Kasumi-1 (cell line): ENCODE measurements at regions not wholly inside any gene's neighbourhood (a gene's known extent, or its start where the extent isn't known, plus 50 kb on each side); places are given as distances from the start of the nearest gene placed in this dataset.
"Not testable (repeated sequence)": the region's sequence is repeated elsewhere in the genome, so short reads cannot be mapped to it uniquely, and the experiment has no call there.

Experiments used
- DNase-seq, 2 experiments: peaks; one replicate each; lab custom pipeline; 2025; lab: John Stamatoyannopoulos, UW

DNA sequence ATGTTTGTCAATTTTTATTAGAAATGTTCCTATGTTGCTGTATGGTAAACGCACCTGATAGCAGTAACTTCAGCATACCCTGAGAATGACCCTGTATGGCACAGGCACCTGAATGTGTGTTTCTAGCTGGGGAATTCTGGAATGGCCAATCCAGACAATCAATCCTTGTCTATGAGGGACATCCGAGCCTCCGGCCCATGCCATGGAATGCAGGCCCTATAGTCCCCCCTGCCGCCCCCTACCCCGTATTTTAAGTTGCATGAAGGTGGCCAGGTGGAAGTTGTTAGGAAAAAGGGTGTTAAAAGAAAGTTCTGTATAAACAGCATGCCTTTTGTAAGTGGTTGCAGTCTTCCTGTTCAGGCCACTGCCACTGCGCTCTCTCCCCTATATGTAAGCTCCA, 595.9 kb downstream of the DSC3 start:
- no peak for DNase-seq

DNA sequence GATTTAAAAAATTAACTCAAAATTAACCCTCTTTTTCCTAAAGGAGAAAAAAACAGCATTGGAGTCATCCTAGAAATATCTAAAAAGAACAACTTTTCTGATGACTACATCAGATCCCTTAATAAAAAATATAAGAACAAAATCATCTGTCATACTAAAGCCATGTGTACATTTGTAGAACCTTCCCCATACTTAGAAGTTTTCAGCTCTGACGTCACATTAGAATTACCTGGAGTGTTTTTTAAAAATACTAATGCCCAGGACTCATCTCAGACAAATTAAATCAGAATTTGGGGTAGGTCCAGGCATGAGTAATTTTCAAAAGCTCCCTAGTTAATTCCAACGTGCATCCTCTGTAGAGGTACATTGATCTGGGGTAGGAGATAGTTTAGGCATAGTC, 598.0 kb downstream of the DSC3 start:
- no peak for DNase-seq

DNA sequence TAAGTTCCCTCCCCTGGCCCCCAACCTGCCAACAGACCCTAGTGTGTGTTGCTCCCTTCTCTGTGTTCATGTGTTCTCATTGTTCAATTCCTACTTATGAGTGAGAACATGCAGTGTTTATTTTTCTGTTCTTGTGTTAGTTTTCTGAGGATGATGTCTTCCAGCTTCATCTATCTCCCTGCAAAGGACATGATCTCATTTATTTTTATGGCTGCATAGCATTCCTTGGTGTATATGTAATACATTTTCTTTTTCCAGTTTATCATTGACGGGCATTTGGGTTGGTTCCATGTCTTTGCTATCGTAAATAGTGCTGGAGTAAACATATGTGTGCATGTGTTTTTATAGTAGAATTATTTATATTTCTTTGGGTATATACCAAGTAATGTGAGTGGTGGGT, 602.2 kb downstream of the DSC3 start:
- no peak for DNase-seq

DNA sequence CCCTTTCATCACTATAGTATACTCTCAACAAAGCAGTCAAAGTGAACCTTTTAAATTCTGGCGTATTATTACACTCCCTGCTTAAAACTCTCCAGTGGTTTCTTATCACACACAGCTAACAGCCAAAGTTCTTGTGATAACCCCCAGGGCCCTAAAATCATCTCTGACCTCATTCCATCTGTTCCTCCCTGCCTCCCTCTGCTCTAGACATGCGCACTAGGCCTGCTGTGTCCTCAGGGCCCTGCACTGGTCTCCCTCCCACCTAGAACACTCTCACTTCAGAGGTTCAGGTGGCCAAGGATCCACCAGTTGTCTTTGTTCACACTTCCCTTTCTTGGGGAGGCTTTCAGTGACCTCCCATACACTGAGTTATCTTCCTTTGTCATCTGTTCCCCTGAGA, 603.4 kb downstream of the DSC3 start:
- no peak for DNase-seq

DNA sequence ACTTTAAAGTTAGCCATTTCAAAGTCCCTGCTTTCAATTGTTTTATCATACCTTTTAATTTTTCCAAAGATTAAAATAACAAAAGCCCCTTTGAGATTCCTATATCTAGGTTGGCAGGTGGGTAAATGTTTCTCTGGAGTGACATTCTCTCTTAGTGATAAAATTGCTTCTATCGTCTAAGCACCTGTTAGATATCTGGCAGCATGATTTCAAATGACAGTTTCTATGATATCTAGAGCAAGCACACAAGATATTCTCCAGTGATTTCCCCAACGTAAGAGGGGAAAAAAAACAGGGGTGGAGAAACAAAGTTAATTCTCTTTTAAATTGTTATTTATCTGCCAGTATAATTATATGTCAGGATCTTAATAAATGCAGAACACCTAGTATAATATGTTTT, 610.2 kb downstream of the DSC3 start:
- DNase-seq = no peak

DNA sequence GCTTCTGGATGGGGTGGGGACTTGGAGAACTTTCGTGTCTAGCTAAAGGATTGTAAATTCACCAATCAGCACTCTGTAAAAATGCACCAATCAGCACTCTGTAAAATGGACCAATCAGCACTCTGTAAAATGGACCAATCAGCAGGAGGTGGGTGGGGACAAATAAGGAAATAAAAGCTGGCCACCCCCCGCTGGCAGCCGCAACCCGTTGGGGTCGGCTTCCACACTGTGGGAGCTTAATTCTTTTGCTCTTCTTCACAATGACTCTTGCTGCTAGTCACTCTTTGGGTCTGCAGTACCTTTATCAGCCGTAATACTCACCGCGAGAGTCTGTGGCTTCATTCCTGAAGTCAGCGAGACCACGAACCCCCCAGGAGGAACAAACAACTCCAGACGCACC, 623.1 kb downstream of the DSC3 start:
- DNase-seq = not testable (repeated sequence)

DNA sequence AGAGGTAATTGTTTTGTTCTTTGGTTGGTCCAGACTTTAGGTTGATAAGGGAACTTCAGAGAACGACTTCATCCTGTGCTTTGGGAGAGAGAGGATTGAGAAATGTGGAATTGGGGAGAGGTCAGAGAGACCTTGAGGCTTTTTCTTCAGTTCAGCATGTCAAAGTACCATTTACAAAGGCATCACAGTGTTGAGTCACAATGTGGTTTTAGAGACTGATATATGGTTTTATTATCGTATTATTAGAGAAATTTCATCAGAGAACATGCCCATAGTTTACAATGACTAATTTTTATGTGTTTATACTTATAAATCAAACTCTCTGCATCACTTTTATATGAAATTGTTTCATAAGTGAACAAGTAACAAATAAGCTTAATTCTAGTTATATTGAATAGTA, 626.6 kb downstream of the DSC3 start:
- DNase-seq = no peak

DNA sequence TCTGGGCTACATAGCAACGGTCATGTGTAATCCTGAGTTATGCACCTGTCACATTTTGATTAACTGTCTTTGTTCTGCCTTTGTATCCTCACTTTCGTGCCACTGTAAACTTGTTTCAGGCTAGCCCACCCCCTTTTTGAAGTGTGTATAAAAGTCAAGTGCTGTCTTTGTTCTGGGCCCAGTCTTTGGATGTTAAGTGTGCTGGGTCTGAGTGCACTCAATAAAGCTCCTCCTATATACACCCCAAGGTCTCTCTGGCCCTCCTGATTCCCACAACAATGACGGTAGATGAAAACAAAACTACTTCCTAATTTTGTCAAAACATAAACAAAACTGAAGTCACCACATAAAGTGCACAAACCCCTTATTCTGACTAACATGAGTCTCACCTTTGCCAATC, 633.4 kb downstream of the DSC3 start:
- DNase-seq = no peak

DNA sequence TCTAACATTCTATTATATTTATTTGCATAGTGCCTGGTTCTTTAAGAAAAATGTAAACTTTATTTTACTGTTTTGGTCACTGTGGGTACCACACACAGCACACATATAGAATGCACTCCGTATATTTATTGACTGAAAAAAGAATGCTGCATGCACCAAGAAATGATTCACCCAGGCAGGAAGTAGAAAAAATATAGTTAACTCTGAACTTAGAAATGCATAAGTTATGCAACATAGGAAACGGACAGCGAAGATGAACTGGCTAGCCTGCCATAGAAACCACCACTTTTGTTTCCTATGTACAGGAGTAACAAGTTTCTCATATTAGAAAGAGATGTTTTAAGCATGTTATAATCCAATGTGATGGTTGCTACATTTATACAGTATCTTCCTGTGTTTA, 635.8 kb downstream of the DSC3 start:
- peak; percentile 64 to 69 for DNase-seq

DNA sequence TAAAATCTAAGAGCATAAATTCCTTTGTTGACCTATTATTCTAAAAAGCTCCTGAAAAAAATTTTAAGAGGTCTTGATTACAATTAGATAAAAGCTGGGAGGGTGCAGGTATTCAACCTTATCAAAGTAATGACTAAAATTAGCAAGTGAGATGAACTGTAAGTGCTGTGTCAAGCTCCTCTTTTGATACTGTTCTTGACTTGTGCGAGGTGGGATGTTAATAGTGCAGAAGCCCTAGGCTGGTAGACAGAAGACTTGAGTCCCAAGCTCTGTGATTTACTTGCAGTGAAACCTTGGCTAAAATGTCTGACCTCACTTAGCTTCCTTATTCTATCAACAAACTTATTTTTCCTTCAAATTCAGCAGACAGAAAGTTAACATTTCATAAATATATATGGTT, 637.5 kb downstream of the DSC3 start:
- no peak for DNase-seq

DNA sequence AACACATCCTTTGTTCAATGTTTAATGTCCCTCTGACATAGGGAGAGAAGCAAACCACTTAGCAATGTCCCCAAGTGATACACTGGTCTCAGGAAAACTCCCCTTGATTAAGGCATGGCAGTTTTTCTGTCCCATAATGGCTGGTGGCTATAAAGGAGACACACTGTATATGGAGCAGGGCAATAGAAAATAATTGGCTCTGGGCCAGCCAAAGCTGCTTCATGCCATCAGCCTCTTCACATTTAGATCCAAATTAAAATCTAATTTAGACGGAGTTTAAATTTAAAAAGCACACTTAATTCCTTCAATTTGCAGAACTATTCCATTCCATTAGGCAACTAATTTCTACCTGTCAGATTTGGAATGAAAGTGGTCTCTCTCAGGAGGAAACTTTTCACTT, 638.1 kb downstream of the DSC3 start:
- DNase-seq = no peak

DNA sequence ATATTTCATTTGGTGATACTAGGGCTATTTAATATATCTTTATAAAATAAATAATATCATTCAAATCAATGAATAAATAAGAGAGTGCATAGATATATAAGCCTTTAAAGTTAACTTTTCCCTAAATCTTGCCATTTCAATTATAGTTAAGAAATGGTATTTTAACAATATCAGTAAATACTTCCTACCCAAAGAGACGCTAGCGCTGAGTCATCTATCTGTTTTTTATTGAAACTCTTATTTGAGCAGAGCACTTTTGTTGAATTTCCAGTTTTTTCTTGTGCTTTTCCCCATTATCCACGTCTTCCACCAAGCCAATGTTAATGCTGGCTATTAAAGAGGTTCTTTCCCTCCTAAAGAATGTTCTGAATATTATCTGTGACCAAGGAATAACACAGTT, 639.3 kb downstream of the DSC3 start:
- no peak for DNase-seq

DNA sequence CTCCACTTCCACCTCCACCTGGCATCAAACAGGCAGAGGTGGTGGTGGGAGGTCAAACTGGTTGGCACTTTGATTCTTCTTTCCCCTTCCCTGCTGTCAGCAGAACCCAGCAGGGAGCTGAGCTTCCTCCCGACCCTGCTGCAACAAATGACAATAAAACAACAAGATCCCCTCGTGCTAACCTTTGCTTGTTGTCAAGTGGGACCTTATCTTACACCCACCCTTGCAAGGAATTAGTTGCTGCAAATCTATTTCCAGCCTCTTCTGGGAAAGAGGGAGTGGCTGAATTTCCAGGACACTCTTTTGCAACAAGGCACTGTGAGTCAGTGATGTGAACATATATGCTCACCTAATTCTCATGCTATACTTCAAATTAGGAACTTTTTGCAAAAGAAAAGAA, 655.1 kb downstream of the DSC3 start:
- no peak for DNase-seq

DNA sequence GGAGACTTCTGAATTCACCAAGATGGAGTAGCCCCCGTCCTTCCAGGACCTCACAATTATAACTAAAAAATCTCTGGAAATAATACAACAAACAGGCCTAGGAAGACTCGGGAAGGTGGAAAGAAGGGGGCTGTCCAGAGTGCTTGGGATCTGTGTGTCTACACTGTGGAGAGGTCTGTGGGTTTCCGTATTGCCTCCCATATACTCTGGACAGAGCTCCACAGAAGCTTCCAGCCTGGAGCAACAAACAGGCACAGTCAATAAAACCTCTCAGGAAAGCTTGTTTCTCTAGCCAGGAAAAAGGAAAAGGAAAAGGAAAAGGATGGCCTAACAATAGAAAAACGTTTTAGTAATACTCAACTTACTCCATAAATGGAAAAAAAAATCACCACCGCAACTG, 655.9 kb downstream of the DSC3 start:
- no peak for DNase-seq

DNA sequence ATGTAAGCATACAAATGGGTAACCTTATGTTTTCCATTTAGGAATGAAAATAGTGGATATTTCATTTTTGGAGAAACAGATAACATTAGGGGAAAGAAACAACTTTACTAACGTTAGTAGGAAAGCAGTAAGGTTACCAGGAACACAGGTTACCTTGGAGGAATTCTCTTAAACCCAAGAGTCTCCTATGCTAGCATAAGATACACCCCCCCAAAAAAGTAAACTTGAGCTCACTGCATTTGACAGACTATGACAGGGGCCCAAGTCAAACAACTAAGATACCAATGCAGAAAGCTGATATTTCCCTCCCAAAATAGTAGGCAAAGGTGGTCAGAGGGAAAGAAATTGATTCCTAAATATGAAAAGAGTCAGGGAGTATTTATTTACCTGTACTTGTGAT, 656.9 kb downstream of the DSC3 start:
- DNase-seq = no peak

DNA sequence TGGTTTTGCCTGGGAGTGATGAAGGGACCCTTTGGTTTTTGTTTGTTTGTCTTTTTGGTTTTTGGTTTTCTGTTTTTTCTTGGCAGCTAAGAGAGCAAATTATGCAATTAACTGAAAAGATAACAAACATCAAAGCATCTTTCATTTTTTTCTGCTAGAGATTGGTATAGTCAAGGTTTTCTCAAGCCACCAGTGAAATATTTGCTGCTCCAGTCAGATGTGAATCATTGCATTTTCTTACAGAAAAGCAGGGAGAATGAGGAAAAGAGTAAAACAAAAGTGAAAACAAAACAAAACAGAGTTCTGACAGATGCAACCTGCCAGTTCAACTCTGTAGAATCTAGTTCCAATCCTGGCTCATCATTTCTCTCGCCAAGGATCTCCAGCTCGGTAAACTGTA, 660.7 kb downstream of the DSC3 start:
- no peak for DNase-seq

DNA sequence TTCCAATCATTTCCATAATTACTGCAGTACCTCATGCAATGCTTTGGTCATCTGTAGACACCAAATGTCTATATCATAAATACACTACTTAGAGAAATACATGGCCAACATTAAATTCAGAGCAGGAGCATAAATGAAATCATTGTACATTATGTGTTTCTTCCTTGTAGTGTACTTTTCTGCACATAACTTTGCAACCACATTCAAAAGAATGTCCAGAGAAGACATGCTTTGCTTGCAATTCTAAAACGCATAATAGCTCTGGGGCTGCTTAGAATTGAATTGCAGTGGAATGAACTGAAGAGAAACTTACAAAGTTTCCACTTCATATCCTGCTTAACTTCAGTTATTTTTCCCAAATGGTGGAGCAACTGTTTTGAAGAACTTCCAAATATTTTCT, 664.4 kb downstream of the DSC3 start:
- DNase-seq = no peak

DNA sequence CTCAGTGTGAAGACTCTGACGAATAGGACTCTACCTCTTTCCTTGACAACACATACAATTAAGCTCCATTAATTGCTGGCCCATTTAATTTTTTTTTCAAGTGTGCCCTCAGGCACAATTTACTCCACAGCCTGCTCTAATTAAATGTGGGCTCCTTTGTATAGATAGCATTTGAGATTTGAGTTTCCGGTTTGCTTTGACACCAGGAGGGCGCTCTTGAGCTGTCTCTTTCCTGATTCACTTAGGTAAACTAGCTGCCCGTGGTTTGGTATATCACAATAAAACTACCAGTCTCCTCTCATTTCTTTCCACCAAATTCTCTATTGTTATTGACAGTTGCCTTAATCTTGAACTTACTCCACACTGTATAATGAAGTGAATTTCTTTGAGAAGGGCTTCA, 666.0 kb downstream of the DSC3 start:
- no peak for DNase-seq

DNA sequence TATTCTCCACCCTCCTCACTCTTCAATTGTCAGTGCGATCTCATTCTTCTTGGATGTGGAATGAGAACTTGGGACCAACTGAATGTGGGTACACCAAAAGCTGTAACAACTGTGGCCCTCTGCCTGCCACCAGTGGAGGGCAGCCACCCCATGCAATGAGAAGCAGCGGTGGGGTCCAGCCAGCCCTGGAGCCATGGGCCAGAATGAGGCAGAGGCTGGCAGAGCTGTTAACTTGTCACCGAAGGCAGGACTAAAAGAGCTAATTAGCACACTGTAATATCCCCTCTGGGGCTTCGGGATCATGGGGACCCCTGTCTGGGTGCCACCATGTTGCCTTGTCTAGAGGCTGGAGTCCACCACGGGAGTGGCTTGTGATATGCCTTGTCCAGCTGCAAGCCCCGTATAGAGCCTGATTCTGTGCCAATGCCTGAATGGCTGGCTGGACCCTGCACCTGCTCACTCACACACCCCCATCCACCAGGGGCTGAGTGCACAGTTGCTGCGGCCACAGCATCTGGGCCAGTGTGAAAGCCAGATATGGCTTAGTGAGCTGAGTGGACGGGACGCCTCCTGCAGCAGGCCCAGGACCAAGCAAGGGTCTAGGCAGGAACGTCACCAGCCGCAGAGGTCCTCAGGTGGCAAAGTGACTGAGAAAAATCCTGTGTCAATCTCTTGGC, 680.5 kb downstream of the DSC3 start:
- DNase-seq = no peak

DNA sequence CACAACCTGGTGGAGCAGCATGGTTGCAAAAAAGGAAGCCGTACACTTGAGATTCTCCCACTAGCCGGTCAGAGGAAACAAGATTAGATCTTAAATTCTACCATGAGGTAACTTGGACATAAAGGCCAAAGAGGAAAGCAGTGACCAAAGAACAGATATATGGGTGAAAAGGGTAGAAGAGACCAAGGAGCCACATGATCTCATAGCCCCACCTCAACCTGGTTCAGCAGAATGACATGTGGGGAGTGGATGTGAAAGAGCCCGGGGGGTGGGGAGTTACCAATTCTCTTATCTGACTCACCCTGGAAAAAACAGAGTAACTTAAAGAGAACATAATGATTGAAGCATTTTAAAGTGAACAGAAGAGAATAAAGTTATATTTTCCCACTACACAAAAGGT, 683.0 kb downstream of the DSC3 start:
- no peak for DNase-seq

DNA sequence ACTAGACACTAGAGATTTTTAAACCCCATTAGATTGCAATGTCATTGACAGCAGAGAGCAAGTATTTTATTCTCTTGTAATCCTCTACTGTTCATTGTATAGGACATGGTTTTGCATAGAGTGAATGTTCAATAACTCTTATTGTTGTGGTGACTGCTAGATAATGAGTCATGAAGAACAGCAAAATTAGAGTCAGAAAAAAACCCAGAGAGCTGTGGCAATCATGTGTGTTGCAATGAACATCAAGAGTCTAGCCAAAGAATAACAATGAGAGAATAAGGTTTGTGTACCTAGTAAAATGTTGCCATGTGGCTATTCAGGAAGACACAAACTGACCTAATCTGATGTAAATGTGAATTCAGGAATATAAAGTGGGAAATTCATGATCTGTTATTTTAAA, 684.0 kb downstream of the DSC3 start:
- no peak for DNase-seq

DNA sequence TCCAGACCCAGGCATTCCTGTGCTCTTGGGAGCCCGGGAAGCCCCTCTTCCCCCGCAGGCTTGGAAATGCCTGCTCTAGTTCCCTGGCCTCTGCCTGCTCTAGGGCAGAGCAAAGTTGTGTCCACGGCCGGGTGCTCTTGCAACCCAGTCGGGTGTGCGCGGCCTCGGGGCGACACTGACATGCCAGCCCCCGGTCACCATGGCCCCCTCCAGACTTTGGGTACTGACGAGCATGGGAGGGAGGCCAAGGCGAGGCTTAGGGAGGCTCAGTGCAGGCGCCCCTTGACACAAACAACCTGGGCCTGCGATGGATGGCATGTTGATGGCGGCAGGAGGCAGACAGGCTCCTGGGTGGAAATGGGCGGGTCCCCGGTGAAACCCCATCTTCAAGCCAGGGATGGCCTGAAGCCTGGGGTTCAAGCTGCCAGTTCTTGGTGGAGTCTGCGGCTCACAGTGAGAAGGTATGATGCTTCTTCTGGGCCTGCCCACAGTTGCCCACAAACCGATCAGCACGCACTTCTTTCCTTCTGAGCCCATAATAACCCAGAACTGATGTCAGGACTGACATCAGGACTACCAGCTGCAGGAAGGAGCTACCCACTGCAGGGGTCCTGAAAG, 689.9 kb downstream of the DSC3 start:
- no peak for DNase-seq

DNA sequence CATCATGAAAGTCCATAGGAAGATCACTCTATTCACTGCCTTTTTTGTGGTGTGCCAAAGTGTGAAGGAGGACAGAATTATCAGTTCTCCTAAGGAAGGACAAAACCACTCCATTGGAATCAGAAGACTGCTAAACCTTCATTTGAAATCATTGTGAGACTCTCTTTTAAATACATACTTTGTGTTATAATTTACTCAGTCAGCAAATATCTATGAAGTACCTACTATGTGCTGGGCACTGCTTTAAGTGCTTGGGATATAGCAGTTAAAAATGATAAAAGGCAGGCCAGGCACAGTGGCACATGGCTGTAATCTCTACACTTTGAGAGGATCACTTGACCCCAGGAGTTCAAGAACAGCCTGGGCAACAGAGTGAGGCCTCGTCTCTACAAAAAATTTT, 692.3 kb downstream of the DSC3 start:
- DNase-seq = no peak

DNA sequence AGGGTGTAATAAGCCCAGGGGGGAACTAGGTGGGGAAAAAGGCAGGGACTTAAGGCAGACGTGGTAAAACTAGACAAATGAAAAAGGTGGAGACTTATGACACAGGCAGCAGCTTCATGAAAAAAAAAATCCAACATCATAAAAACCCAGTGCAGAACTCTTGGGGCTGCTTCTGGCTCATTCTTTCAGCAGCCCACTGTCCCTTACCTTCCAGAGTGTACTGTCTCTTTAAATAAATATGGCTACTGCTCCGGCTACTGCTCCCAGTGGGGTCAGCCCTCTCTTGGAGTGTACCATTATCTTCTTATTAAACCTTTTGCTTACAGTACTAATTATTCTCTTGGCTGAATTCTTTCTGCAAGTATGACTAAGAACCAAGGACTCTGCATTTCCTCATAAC, 699.5 kb downstream of the DSC3 start:
- no peak for DNase-seq
